ENCODE measurements at regions not wholly inside any gene's neighbourhood (a gene's known extent, or its start where the extent isn't known, plus 50 kb on each side); places are given as distances from the start of the nearest gene placed in this dataset.

DNA sequence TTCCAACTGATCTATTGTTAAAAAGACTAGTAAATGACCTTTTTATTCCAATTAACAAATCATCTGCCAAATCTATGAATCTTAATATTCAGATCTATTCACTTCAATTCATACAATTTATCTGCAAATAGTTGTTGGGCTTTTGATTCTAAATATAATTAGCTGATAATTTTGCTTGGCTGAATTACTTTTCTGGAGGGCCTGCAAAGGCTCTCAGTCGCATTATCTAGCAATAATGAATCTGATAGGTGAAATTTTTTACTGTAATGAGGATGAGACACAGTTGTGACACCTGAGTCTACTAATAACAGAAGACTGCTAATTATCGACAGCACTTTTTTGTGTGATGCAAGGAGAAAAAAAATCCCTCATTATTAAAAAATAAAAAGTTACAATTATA is 565.1 kb downstream of the ZEB2 start:
- no peak for DNase-seq
- Histone ChIP-seq H3K27ac (no peak overlapping the region), H3K27me3 (replicated peaks) (no peaks in the 10 kb centered on the region), H3K36me3 (replicated peaks) (no peaks in the 10 kb centered on the region), H3K4me3 (ENCODE audit: low read depth, low read length) (no peak overlapping the region)
- in situ Hi-C loops (cut with HindIII; ENCODE audit: low pct_ligation_motif_present, low sequenced_read_pairs), result no loop called here
- TF ChIP-seq, protein P1, sequence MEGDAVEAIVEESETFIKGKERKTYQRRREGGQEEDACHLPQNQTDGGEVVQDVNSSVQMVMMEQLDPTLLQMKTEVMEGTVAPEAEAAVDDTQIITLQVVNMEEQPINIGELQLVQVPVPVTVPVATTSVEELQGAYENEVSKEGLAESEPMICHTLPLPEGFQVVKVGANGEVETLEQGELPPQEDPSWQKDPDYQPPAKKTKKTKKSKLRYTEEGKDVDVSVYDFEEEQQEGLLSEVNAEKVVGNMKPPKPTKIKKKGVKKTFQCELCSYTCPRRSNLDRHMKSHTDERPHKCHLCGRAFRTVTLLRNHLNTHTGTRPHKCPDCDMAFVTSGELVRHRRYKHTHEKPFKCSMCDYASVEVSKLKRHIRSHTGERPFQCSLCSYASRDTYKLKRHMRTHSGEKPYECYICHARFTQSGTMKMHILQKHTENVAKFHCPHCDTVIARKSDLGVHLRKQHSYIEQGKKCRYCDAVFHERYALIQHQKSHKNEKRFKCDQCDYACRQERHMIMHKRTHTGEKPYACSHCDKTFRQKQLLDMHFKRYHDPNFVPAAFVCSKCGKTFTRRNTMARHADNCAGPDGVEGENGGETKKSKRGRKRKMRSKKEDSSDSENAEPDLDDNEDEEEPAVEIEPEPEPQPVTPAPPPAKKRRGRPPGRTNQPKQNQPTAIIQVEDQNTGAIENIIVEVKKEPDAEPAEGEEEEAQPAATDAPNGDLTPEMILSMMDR (IDR thresholded peaks at IDR 0.05; ENCODE audit: low read depth, low read length, missing control alignments), result no peak

DNA sequence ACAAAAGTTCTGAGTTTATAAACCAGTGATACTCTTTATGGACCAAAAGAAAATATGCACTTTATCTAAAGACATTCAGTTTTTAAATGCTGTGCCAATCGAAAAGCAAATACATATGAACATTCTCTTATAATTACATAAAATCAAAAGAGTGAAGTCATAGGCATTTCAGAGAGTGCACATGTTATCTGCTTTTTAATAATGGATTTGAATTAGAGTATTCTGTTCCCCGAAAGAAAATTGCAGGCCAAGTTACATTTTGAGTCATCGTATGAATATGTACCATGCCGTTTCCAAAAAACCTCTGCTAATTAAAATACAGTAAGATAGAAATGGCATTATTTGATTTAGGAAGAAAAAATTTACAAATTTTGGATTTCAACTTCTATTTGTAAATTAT is 565.7 kb downstream of the ZEB2 start:
- TF ChIP-seq, protein P1 (IDR thresholded peaks at IDR 0.05; ENCODE audit: low read depth, low read length, missing control alignments), result no peak
- no peaks in the 10 kb centered on the region for H3K36me3 ChIP-seq (replicated peaks)
- no peak overlapping the region for H3K27ac ChIP-seq
- no peaks in the 10 kb centered on the region for H3K27me3 ChIP-seq (replicated peaks)
- no peak overlapping the region for H3K4me3 ChIP-seq (ENCODE audit: low read depth, low read length)
- no peak for DNase-seq
- in situ Hi-C loops (cut with HindIII; ENCODE audit: low pct_ligation_motif_present, low sequenced_read_pairs), result no loop called here

DNA sequence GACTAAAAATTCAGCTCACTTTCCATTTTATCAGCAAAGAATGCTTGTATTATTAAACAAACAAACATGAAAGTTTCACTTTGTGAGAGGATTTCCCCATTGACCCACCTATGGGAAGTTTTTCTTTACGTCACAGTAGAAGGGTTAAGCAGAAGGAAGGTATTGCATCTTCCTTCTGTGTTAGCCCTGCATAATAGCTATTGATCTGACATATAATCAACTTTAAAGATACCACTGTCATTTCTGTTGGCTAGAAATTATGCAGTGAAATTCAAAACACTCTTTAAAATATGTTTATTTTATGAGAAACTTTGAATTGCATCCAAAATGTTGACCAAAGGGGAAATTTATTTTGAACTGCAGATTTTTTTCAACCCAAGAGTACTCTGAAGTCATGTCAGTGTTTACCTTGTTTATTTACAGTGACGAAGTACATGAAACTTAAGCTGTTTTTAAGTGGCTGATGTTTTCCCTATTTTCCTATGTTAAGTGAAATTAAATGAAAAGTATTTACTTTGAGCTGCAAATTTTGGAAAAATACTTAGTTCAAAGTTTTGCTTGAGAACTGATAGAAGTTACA is 566.4 kb downstream of the ZEB2 start:
- H3K27ac ChIP-seq, result no peak overlapping the region
- DNase-seq, result no peak
- TF ChIP-seq, protein P1 (IDR thresholded peaks at IDR 0.05; ENCODE audit: low read depth, low read length, missing control alignments), result no peak
- in situ Hi-C loops (cut with HindIII; ENCODE audit: low pct_ligation_motif_present, low sequenced_read_pairs), result no loop called here
- H3K36me3 ChIP-seq (replicated peaks), result no peaks in the 10 kb centered on the region
- H3K27me3 ChIP-seq (replicated peaks), result no peaks in the 10 kb centered on the region
- no peak overlapping the region for H3K4me3 ChIP-seq (ENCODE audit: low read depth, low read length)

DNA sequence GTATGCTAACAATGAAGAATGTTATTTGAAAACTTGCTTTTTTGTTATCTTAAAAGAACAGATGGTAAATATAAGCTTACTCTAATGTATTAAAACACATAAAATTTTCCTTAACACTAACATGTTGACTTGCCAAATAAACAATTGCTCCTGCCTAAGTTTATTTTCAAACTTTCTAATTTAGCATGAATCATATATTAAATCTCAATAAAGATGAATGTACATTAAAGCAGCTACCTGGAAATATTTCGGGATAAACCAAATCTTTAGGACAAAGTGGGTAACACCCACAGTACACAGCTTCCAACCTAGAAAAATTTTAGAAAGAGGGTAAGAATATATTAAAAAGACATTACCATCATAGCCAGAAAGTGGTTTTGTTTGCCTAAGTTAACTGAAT is 567.4 kb downstream of the ZEB2 start:
- DNase-seq, result no peak
- in situ Hi-C loops (cut with HindIII; ENCODE audit: low pct_ligation_motif_present, low sequenced_read_pairs), result no loop called here
- H3K4me3 ChIP-seq (ENCODE audit: low read depth, low read length), result no peak overlapping the region
- H3K27ac ChIP-seq, result no peak overlapping the region
- no peaks in the 10 kb centered on the region for H3K27me3 ChIP-seq (replicated peaks)
- TF ChIP-seq, protein P1 (IDR thresholded peaks at IDR 0.05; ENCODE audit: low read depth, low read length, missing control alignments), result no peak
- H3K36me3 ChIP-seq (replicated peaks), result no peaks in the 10 kb centered on the region

DNA sequence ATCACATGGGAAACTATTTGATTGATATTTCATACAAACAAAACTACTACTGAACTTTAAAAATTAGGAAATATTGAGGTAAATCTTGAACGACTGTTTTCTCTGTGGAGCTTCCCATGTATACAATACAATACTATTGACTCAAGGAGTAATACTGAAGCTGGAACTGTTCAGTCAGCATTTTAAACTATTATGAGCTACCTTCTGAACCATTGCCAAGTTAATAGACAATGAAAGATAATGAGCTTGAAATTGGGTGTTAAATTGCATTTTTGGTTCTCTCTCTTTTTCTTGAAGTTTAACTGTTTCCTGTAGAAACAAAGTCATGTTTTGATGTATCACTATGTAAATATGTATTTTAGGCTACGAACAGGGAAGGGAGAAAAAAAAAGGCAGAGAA is 569.2 kb downstream of the ZEB2 start:
- no peak overlapping the region for H3K27ac ChIP-seq
- H3K36me3 ChIP-seq (replicated peaks), result no peaks in the 10 kb centered on the region
- in situ Hi-C loops (cut with HindIII; ENCODE audit: low pct_ligation_motif_present, low sequenced_read_pairs), result no loop called here
- TF ChIP-seq, protein P1 (IDR thresholded peaks at IDR 0.05; ENCODE audit: low read depth, low read length, missing control alignments), result no peak
- DNase-seq, result no peak
- no peaks in the 10 kb centered on the region for H3K27me3 ChIP-seq (replicated peaks)
- H3K4me3 ChIP-seq (ENCODE audit: low read depth, low read length), result no peak overlapping the region

All from brain microvascular endothelial cell (primary cell).